A673 (cell line): ENCODE measurements at regions not wholly inside any gene's neighbourhood (a gene's known extent, or its start where the extent isn't known, plus 50 kb on each side); places are given as distances from the start of the nearest gene placed in this dataset.

Experiments
- BruUV-seq: library from RNA; stranded (reverse); fragments of 400-500 nt; replicated peaks from 2 replicates; lab custom pipeline; 2021; lab: Mats Ljungman, UMichigan
- CTCF ChIA-PET: fragments of 300-600 bp; sonication (Branson Sonifier 250); formaldehyde crosslinking; loops from one replicate; lab custom pipeline; 2022; ENCODE audit warnings: antibody characterized with exemption; lab: Charles Lee
- POLR2A ChIA-PET: fragments of 300-600 bp; sonication (Branson Sonifier 250); formaldehyde crosslinking; loops from one replicate; lab custom pipeline; 2022; ENCODE audit warnings: antibody characterized with exemption; ENCODE audit not compliant: low non-redundant PET; lab: Charles Lee
- DNase-seq: peaks from one replicate; pipeline ENCODE4 v3.0.0-alpha.2; 2015; ENCODE audit warnings: low spot score
- H3K27ac ChIP-seq: fragments of 200-600 bp; sonication (generic); 2 replicates; pipeline ENCODE4 v1.5.1; 2016; ENCODE audit warnings: mixed run types, low read depth, mild to moderate bottlenecking, mixed read lengths, antibody characterized with exemption, low read length; ENCODE audit not compliant: poor library complexity, severe bottlenecking
- H3K27me3 ChIP-seq: fragments of 200-600 bp; sonication (generic); replicated peaks from 2 replicates; pipeline ENCODE4 v1.6.1; 2017; ENCODE audit warnings: mixed run types, low read depth, mild to moderate bottlenecking, mixed read lengths, antibody characterized with exemption, low read length; ENCODE audit not compliant: insufficient read depth, poor library complexity
- H3K36me3 ChIP-seq: fragments of 200-600 bp; sonication (generic); 2 replicates; pipeline ENCODE4 v1.6.1; 2016; ENCODE audit warnings: mixed run types, mild to moderate bottlenecking, mixed read lengths, antibody characterized with exemption, low read length; ENCODE audit not compliant: insufficient read depth, poor library complexity, severe bottlenecking
- H3K4me1 ChIP-seq: fragments of 200-600 bp; sonication (generic); 2 replicates; pipeline ENCODE4 v1.6.1; 2017; ENCODE audit warnings: mixed run types, mild to moderate bottlenecking, mixed read lengths, antibody characterized with exemption, low read length; ENCODE audit not compliant: insufficient read depth, poor library complexity, severe bottlenecking
- H3K4me3 ChIP-seq: fragments of 200-600 bp; sonication (generic); 2 replicates; pipeline ENCODE4 v1.5.1; 2016; ENCODE audit warnings: low read depth, mixed run types, mild to moderate bottlenecking, mixed read lengths, low read length; ENCODE audit not compliant: poor library complexity, severe bottlenecking
- H3K9me3 ChIP-seq: fragments of 200-600 bp; sonication (generic); 2 replicates; pipeline ENCODE4 v1.6.1; 2016; ENCODE audit warnings: mixed run types, low read depth, mild to moderate bottlenecking, mixed read lengths, antibody characterized with exemption, low read length; ENCODE audit not compliant: poor library complexity, severe bottlenecking
- CTCF ChIP-seq: fragments of 300-800, 200-600 bp; sonication (generic); conservative IDR thresholded peaks from 2 replicates; pipeline ENCODE4 v1.5.1; 2017; ENCODE audit warnings: low read depth, mild to moderate bottlenecking, antibody characterized with exemption, low read length, moderate library complexity, mixed read lengths
- EZH2 ChIP-seq: fragments of 200-600 bp; sonication (generic); IDR thresholded peaks from 2 replicates; pipeline ENCODE4 v1.6.1; 2017; ENCODE audit warnings: borderline replicate concordance, low read depth, mild to moderate bottlenecking, mixed read lengths, antibody characterized with exemption, low read length; ENCODE audit not compliant: poor library complexity, severe bottlenecking
- intact Hi-C: fragments of 100-400 bp; cut with micrococcal nuclease; formaldehyde crosslinking; loops from one replicate; pipeline ENCODE4 v1.10.0; 2022; ENCODE audit not compliant: unreplicated experiment

GRCh38 chr6:146891615-146892265, 293.0 kb downstream of the ADGB start:
- Histone ChIP-seq H3K4me1 (no peaks in the 10 kb centered on the region), H3K27me3 (peaks cover 2% of the 10 kb centered on the region), H3K4me3 (no peak overlapping the region), H3K36me3 (no peaks in the 10 kb centered on the region), H3K27ac (no peak overlapping the region), H3K9me3 (no peaks in the 10 kb centered on the region)
- POLR2A ChIA-PET: interaction anchor here (0.6 kb wide), 1 partner anchor 330 kb away, joined by 5 read pairs; no protein-coding TSS in a partner anchor
- no TSS peak for BruUV-seq
- no peak for DNase-seq
- CTCF ChIA-PET: no interaction called here
- intact Hi-C loops: no loop called here
- TF ChIP-seq EZH2 (no peak), CTCF (no peak)

- no peak for TF ChIP-seq CTCF
- no peak for TF ChIP-seq EZH2
- Histone ChIP-seq H3K27ac (no peak overlapping the region), H3K4me3 (no peak overlapping the region), H3K9me3 (no peaks in the 10 kb centered on the region), H3K4me1 (no peaks in the 10 kb centered on the region), H3K27me3 (peaks cover 2% of the 10 kb centered on the region), H3K36me3 (no peaks in the 10 kb centered on the region)
- no peak for DNase-seq
- intact Hi-C loops: no loop called here
- ChIA-PET POLR2A (no interaction called here), CTCF (no interaction called here)
- BruUV-seq: no TSS peak
Observed at GRCh38 chr6:146892283-146892612, 293.5 kb downstream of the ADGB start.

GRCh38 chr6:146892613-146893401, 294.0 kb downstream of the ADGB start:
- no peaks in the 10 kb centered on the region for H3K9me3 ChIP-seq
- no peak for DNase-seq
- BruUV-seq: no TSS peak
- no peaks in the 10 kb centered on the region for H3K4me1 ChIP-seq
- intact Hi-C loops: no loop called here
- ChIA-PET CTCF (no interaction called here), POLR2A (no interaction called here)
- H3K27me3 ChIP-seq: peaks cover 2% of the 10 kb centered on the region
- no peak overlapping the region for H3K27ac ChIP-seq
- TF ChIP-seq CTCF: no peak
- TF ChIP-seq EZH2: no peak
- no peak overlapping the region for H3K4me3 ChIP-seq
- H3K36me3 ChIP-seq: no peaks in the 10 kb centered on the region
